GM12878 (cell line): ENCODE measurements at regions not wholly inside any gene's neighbourhood (a gene's known extent, or its start where the extent isn't known, plus 50 kb on each side); places are given as distances from the start of the nearest gene placed in this dataset.

Source experiments
- ATAC-seq: fragments of 200-7000 bp; cut with Tn5 transposase; 3 replicates; pipeline ENCODE4 v1.9.1; 2020; ENCODE audit warnings: mild to moderate bottlenecking, moderate library complexity
- BruUV-seq: library from RNA; stranded (reverse); fragments of 400-500 nt; replicated peaks from 2 replicates; lab custom pipeline; 2021; lab: Mats Ljungman, UMichigan
- CTCF ChIA-PET: fragments of 300-600 bp; sonication (Branson Sonifier 250); formaldehyde crosslinking; extraction: SDS; loops from one replicate; lab custom pipeline; 2021; ENCODE audit warnings: inconsistent platforms; lab: Yijun Ruan, JAX
- POLR2A ChIA-PET: fragments of 350-600 bp; formaldehyde crosslinking; extraction: SDS; loops from one replicate; lab custom pipeline; 2021; ENCODE audit warnings: inconsistent platforms; lab: Charles Lee
- RAD21 ChIA-PET: fragments of 300-600 bp; sonication (Branson Sonifier 250); formaldehyde crosslinking; loops from one replicate; lab custom pipeline; 2023; ENCODE audit warnings: antibody characterized with exemption; ENCODE audit not compliant: unreplicated experiment; lab: Charles Lee
- SMC1A ChIA-PET: fragments of 300-600 bp; sonication (Branson Sonifier 250); formaldehyde crosslinking; loops from one replicate; lab custom pipeline; 2023; ENCODE audit not compliant: unreplicated experiment, uncharacterized antibody; lab: Charles Lee
- DNase-seq: peaks from one replicate; pipeline ENCODE4 v3.0.0-alpha.2; 2011; ENCODE audit warnings: low read depth, low spot score
- FAIRE-seq: peaks from 3 replicates; lab custom pipeline; 2011; peaks lifted over from hg19 to GRCh38; lab: Jason Lieb, UNC
- H2AFZ ChIP-seq: 2 replicates; pipeline ENCODE4 v1.6.0; 2011; ENCODE audit warnings: low read depth, low read length, control low read depth; ENCODE audit not compliant: control insufficient read depth
- H3K27ac ChIP-seq: 2 replicates; pipeline ENCODE4 v1.5.1; 2011; ENCODE audit warnings: control low read depth; ENCODE audit not compliant: control insufficient read depth, insufficient read depth
- H3K27me3 ChIP-seq, 2 experiments: replicated peaks in 1 of 2; 2 replicates each; pipeline versions ENCODE4 v1.6.0 to v1.6.1; 2011; ENCODE audit warnings: low read length in 1 of 2; ENCODE audit not compliant: control insufficient read depth in 2 of 2, insufficient read depth in 2 of 2
- H3K36me3 ChIP-seq, 2 experiments: 2 replicates each; pipeline ENCODE4 v1.5.1; 2011; ENCODE audit warnings: low read length in 1 of 2; ENCODE audit not compliant: control insufficient read depth in 2 of 2, insufficient read depth in 2 of 2
- H3K4me1 ChIP-seq: 2 replicates; pipeline ENCODE4 v1.6.1; 2011; ENCODE audit warnings: mild to moderate bottlenecking, low read length, moderate library complexity, mixed read lengths; ENCODE audit not compliant: control insufficient read depth, insufficient read depth
- H3K4me2 ChIP-seq: 2 replicates; pipeline ENCODE4 v1.6.0; 2011; ENCODE audit warnings: control low read depth; ENCODE audit not compliant: control insufficient read depth, insufficient read depth
- H3K4me3 ChIP-seq: fragments of 200-600 bp; sonication (generic); 2 replicates; pipeline ENCODE4 v1.5.1; 2016
- H3K79me2 ChIP-seq: 2 replicates; pipeline ENCODE4 v1.6.0; 2011; ENCODE audit warnings: low read length; ENCODE audit not compliant: control insufficient read depth, insufficient read depth
- H3K9ac ChIP-seq: 2 replicates; pipeline ENCODE4 v1.8.0; 2011; ENCODE audit warnings: low read length, control low read depth, mixed read lengths; ENCODE audit not compliant: control insufficient read depth, insufficient read depth
- H3K9me3 ChIP-seq: replicated peaks from 3 replicates; pipeline ENCODE4 v1.5.1; 2011; ENCODE audit warnings: mild to moderate bottlenecking, low read length; ENCODE audit not compliant: control insufficient read depth, insufficient read depth
- H4K20me1 ChIP-seq: 2 replicates; pipeline ENCODE4 v1.6.0; 2011; ENCODE audit not compliant: control insufficient read depth, insufficient read depth
- BCL11A ChIP-seq: IDR thresholded peaks from 2 replicates; pipeline ENCODE4 v1.6.1; 2011; ENCODE audit warnings: low read depth, low read length
- KAT2A ChIP-seq: conservative IDR thresholded peaks from 2 replicates; pipeline ENCODE4 v1.6.1; 2011; ENCODE audit warnings: low read depth, low read length; ENCODE audit not compliant: control insufficient read depth
- WGBS: methylation state at CpG from one replicate; pipeline ENCODE4 v1.1.6; 2016; ENCODE audit warnings: low lambda C conversion rate; ENCODE audit not compliant: insufficient replicate concordance, insufficient coverage; ENCODE audit errors: missing lambda C conversion rate; 5-methylcytosine and 5-hydroxymethylcytosine counted together
- in situ Hi-C: fragments of 300-500 bp; cut with MboI; formaldehyde crosslinking; loops from 9 replicates; pipeline ENCODE4 v1.14.3; 2018; ENCODE audit warnings: mixed read lengths
- intact Hi-C: fragments of 100-400 bp; cut with micrococcal nuclease; formaldehyde crosslinking; loops from one replicate; pipeline ENCODE4 v1.14.2; 2022; ENCODE audit not compliant: unreplicated experiment

DNA sequence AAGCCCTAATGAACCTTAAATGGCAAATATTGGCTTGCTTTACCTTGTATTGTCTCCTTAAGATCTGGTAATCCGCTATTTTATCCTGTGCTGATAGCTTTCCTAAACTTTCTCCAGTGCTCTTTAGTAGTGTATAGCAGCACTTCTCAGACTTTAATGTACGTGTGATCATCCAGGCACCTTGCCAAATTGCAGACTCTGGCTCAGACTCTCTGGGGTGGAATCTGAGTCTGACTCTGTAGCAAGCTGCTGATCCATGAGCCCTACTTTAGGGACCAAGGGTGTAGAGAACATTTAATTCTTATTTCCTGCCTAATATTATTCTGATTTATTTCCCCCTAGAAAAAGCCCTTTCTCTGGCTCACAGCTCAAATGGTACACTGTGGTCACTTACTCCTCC lies 518.8 kb upstream of the ZNF385D start:
- Histone ChIP-seq H3K4me1 (no peaks in the 10 kb centered on the region), H2AFZ (no peak overlapping the region), H3K4me3 (no peak overlapping the region), H3K9ac (no peak overlapping the region), H3K36me3 (no peaks in the 10 kb centered on the region), H3K27ac (no peak overlapping the region), H3K4me2 (no peak overlapping the region), H4K20me1 (no peaks in the 10 kb centered on the region), H3K9me3 (no peaks in the 10 kb centered on the region), H3K79me2 (no peaks in the 10 kb centered on the region), H3K27me3 (no peaks in the 10 kb centered on the region)
- in situ Hi-C loops (no loop called here), intact Hi-C loops (no loop called here)
- DNase-seq (no peak), ATAC-seq (no peak), FAIRE-seq (no peak)
- 3% methylated on average over 2 of the region's 2 CpGs for WGBS
- no peak for TF ChIP-seq BCL11A
- SMC1A ChIA-PET, result interaction anchor here (0.7 to 1.2 kb wide), 2 partner anchors 45 to 181 kb away, joined by 3 read pairs; no protein-coding TSS in a partner anchor
- CTCF ChIA-PET, result no interaction called here
- RAD21 ChIA-PET, result no interaction called here
- no TSS peak for BruUV-seq
- POLR2A ChIA-PET, result no interaction called here

DNA sequence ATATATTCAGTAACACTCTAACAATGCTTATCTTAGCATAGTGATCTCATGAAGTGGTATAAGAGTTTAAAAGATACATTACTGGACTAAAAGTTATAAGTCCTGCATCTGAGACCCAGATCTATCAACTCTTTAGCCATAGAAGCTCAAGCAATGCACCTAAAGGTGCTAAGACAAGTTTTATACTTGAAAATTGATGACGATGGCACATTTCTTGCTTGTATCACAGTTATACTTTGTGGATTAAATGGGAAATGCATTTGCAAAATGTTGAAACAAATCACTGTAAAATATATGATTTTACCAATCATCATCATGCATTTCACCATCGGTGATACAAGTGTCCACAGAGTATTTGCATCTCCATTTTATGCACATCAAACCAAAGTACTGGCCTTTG lies 525.3 kb upstream of the ZNF385D start:
- no peak overlapping the region for H3K4me3 ChIP-seq
- in situ Hi-C loops (no loop called here), intact Hi-C loops (no loop called here)
- no peaks in the 10 kb centered on the region for H3K27me3 ChIP-seq
- H3K4me2 ChIP-seq, result no peak overlapping the region
- ATAC-seq, result no peak
- no peaks in the 10 kb centered on the region for H3K4me1 ChIP-seq
- WGBS, result 17% methylated on average over 2 of the region's 2 CpGs
- H3K9ac ChIP-seq, result no peak overlapping the region
- H3K9me3 ChIP-seq, result no peaks in the 10 kb centered on the region
- H3K36me3 ChIP-seq, result no peaks in the 10 kb centered on the region
- H3K27ac ChIP-seq, result no peak overlapping the region
- ChIA-PET SMC1A (no interaction called here), RAD21 (no interaction called here), CTCF (no interaction called here)
- no peaks in the 10 kb centered on the region for H4K20me1 ChIP-seq
- no peaks in the 10 kb centered on the region for H3K79me2 ChIP-seq
- no peak for DNase-seq
- no peak for FAIRE-seq
- H2AFZ ChIP-seq, result no peak overlapping the region
- no TSS peak for BruUV-seq
- no peak for TF ChIP-seq KAT2A
- TF ChIP-seq, all 136 proteins: peak for 0
- POLR2A ChIA-PET, result no interaction called here
